SK-N-SH (cell line): ENCODE measurements at regions not wholly inside any gene's neighbourhood (a gene's known extent, or its start where the extent isn't known, plus 50 kb on each side); places are given as distances from the start of the nearest gene placed in this dataset.
"Not testable (repeated sequence)": the region's sequence is repeated elsewhere in the genome, so short reads cannot be mapped to it uniquely, and the experiment has no call there.

Source experiments
- CTCF ChIA-PET: fragments of 300-600, 350-600 bp; formaldehyde crosslinking; extraction: SDS; loops from one replicate; lab custom pipeline; 2021; lab: Yijun Ruan, JAX
- POLR2A ChIA-PET: fragments of 350-600 bp; sonication (Branson Sonifier 250); formaldehyde crosslinking; extraction: SDS; loops from one replicate; lab custom pipeline; 2020; ENCODE audit warnings: antibody characterized with exemption, inconsistent platforms; lab: Yijun Ruan, JAX
- DNase-seq: peaks from one replicate; pipeline ENCODE4 v3.0.0; 2012
- H2AFZ ChIP-seq: fragments of 200-600 bp; sonication (generic); 2 replicates; pipeline ENCODE4 v1.8.1; 2016; ENCODE audit warnings: antibody characterized with exemption, mild to moderate bottlenecking, low read depth
- H3F3A ChIP-seq: fragments of 200-600 bp; sonication (generic); replicated peaks from 2 replicates; pipeline ENCODE3; 2016; ENCODE audit warnings: antibody characterized with exemption, mild to moderate bottlenecking; ENCODE audit not compliant: insufficient read depth
- H3K27ac ChIP-seq, 2 experiments: fragments of 200-500 bp in 1 of 2; fragments of 200-600 bp in 1 of 2; sonication (Bioruptor generic) in 1 of 2; sonication (generic), shearing (Covaris generic) in 1 of 2; 2 replicates each; pipeline versions ENCODE4 v1.5.1 to v1.6.1; 2014 to 2016; ENCODE audit warnings: low read depth in 2 of 2, inconsistent platforms in 1 of 2, low read length in 1 of 2, mild to moderate bottlenecking in 1 of 2, mixed read lengths in 1 of 2
- H3K27me3 ChIP-seq: fragments of 200-600 bp; sonication (generic), shearing (Covaris generic); 2 replicates; pipeline ENCODE4 v1.6.1; 2016; ENCODE audit warnings: mixed run types; ENCODE audit not compliant: insufficient read depth
- H3K36me3 ChIP-seq, 2 experiments: fragments of 200-500 bp in 1 of 2; fragments of 200-600 bp in 1 of 2; sonication (Bioruptor generic) in 1 of 2; sonication (generic) in 1 of 2; replicated peaks in 1 of 2; 2 replicates each; pipeline versions ENCODE3 to v1.5.1; 2014 to 2016; ENCODE audit warnings: low read length in 1 of 2, mild to moderate bottlenecking in 1 of 2; ENCODE audit not compliant: insufficient read depth in 2 of 2, control insufficient read depth in 1 of 2
- H3K4me1 ChIP-seq, 2 experiments: fragments of 200-500 bp in 1 of 2; fragments of 200-600 bp in 1 of 2; sonication (Bioruptor generic) in 1 of 2; sonication (generic), shearing (Covaris generic) in 1 of 2; 2 replicates each; pipeline versions ENCODE4 v1.5.1 to v1.6.1; 2014 to 2016; ENCODE audit warnings: low read depth in 1 of 2, low read length in 1 of 2, mixed run types in 1 of 2; ENCODE audit not compliant: insufficient read depth in 2 of 2, control insufficient read depth in 1 of 2
- H3K4me2 ChIP-seq: fragments of 200-600 bp; sonication (generic), shearing (Covaris generic); 2 replicates; pipeline ENCODE4 v1.6.1; 2017; ENCODE audit warnings: mixed run types
- H3K4me3 ChIP-seq, 2 experiments: fragments of 200-500 bp in 1 of 2; fragments of 200-600 bp in 1 of 2; sonication (Bioruptor generic) in 1 of 2; sonication (generic), shearing (Covaris generic) in 1 of 2; 2 replicates each; pipeline versions ENCODE4 v1.5.1 to v1.8.1; 2014 to 2016; ENCODE audit warnings: low read depth in 2 of 2, inconsistent platforms in 1 of 2, low read length in 1 of 2, mild to moderate bottlenecking in 1 of 2, mixed read lengths in 1 of 2, moderate library complexity in 1 of 2
- H3K79me2 ChIP-seq: fragments of 200-600 bp; sonication (generic); 2 replicates; pipeline ENCODE4 v1.8.1; 2017; ENCODE audit warnings: mild to moderate bottlenecking; ENCODE audit not compliant: insufficient read depth
- H3K9ac ChIP-seq: fragments of 200-600 bp; sonication (generic); 2 replicates; pipeline ENCODE4 v1.6.1; 2017; ENCODE audit warnings: mixed run types
- H3K9me2 ChIP-seq: fragments of 200-600 bp; sonication (generic); 2 replicates; pipeline ENCODE4 v1.6.1; 2017; ENCODE audit warnings: mixed run types
- H3K9me3 ChIP-seq: fragments of 200-600 bp; sonication (generic); 2 replicates; pipeline ENCODE4 v1.6.1; 2017; ENCODE audit warnings: mixed run types, mild to moderate bottlenecking, moderate library complexity
- H4K20me1 ChIP-seq: fragments of 200-600 bp; sonication (generic); 2 replicates; pipeline ENCODE4 v1.6.1; 2017; ENCODE audit warnings: mild to moderate bottlenecking, mixed run types; ENCODE audit not compliant: insufficient read depth
- MXI1 ChIP-seq: IDR thresholded peaks from 2 replicates; pipeline ENCODE4 v1.6.1; 2012; ENCODE audit warnings: mild to moderate bottlenecking, low read depth, low read length, improper control_type of control experiment
- NFIC ChIP-seq: IDR thresholded peaks from 2 replicates; pipeline ENCODE4 v1.4.0; 2012; ENCODE audit warnings: borderline replicate concordance
- RXRA ChIP-seq: IDR thresholded peaks from 2 replicates; pipeline ENCODE4 v1.4.0; 2012; ENCODE audit warnings: low read depth, mild to moderate bottlenecking, borderline replicate concordance
- TAF1 ChIP-seq: IDR thresholded peaks from 2 replicates; pipeline ENCODE4 v1.6.1; 2012; ENCODE audit warnings: low read depth, mild to moderate bottlenecking, low read length, moderate library complexity, borderline replicate concordance
- TEAD4 ChIP-seq: IDR thresholded peaks from 2 replicates; pipeline ENCODE4 v1.4.0; 2012; ENCODE audit warnings: mild to moderate bottlenecking, borderline replicate concordance; ENCODE audit not compliant: insufficient read depth
- USF2 ChIP-seq: fragments of 150-350 bp; IDR thresholded peaks from 2 replicates; pipeline ENCODE4 v1.6.1; 2017; ENCODE audit warnings: antibody characterized with exemption, low read length, low read depth, borderline replicate concordance
- YY1 ChIP-seq: IDR thresholded peaks from 2 replicates; pipeline ENCODE4 v1.4.0; 2012; ENCODE audit warnings: low read depth, mild to moderate bottlenecking
- WGBS: methylation state at CpG from one replicate; pipeline ENCODE4 v1.1.6; 2017; ENCODE audit warnings: low lambda C conversion rate; 5-methylcytosine and 5-hydroxymethylcytosine counted together

- Histone ChIP-seq H3K27me3 (no peaks in the 10 kb centered on the region), H3F3A (peaks cover 3% of the 10 kb centered on the region), H3K36me3 (no peaks in the 10 kb centered on the region), H3K4me2 (no peak overlapping the region), H3K9me2 (no peaks in the 10 kb centered on the region), H3K79me2 (no peaks in the 10 kb centered on the region), H2AFZ (no peak overlapping the region), H3K4me3 (no peak overlapping the region), H3K9ac (no peak overlapping the region), H3K4me1 (no peaks in the 10 kb centered on the region), H3K27ac (no peak overlapping the region), H3K9me3 (no peaks in the 10 kb centered on the region), H4K20me1 (no peaks in the 10 kb centered on the region)
- WGBS = 27% methylated on average over 3 of the region's 3 CpGs
- POLR2A ChIA-PET = no interaction called here
- CTCF ChIA-PET = interaction anchor here (1.8 kb wide), 1 partner anchor 10 kb away, joined by 4 read pairs; no protein-coding TSS in a partner anchor
- no peak for TF ChIP-seq RXRA
- TF ChIP-seq YY1 = no peak
- TF ChIP-seq NFIC = no peak
- no peak for TF ChIP-seq MXI1
- TF ChIP-seq USF2 = no peak
- TF ChIP-seq TAF1 = no peak
- DNase-seq = no peak
Observed at GRCh38 chr7:68785036-68785435, 813.2 kb upstream of the AUTS2 start.

DNA sequence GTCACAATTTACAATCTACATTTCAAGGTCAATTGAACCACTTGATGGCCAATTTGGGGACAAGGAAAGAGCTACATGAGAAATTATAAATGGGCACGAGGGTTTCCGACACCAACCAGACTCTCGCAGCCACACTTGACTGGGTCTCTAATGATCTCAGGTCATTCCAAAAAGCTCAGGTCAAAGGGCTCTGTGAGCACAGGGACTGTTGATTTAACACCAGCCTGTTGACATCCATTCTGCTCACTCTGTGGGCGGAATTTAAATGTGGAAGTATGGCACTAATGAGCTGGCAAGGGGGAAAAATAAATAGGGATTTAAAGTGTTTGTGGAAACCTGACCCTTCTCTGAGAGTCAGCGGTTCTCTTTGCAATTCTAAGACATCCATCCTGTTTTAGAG lies 810.7 kb upstream of the AUTS2 start:
- Histone ChIP-seq H3K4me2 (no peak overlapping the region), H3K4me1 (no peaks in the 10 kb centered on the region), H3F3A (peaks cover 3% of the 10 kb centered on the region), H3K36me3 (no peaks in the 10 kb centered on the region), H3K9ac (no peak overlapping the region), H3K27me3 (no peaks in the 10 kb centered on the region), H3K4me3 (no peak overlapping the region), H3K79me2 (no peaks in the 10 kb centered on the region), H3K9me2 (no peaks in the 10 kb centered on the region), H3K9me3 (no peaks in the 10 kb centered on the region), H3K27ac (no peak overlapping the region), H2AFZ (no peak overlapping the region), H4K20me1 (no peaks in the 10 kb centered on the region)
- DNase-seq = no peak
- ChIA-PET CTCF (interaction anchor here (0.8 to 1.2 kb wide), 2 partner anchors 12 to 16 kb away, joined by 3 read pairs; no protein-coding TSS in a partner anchor), POLR2A (no interaction called here)
- TF ChIP-seq TEAD4 = no peak
- WGBS = 74% methylated on average over 5 of the region's 5 CpGs

DNA sequence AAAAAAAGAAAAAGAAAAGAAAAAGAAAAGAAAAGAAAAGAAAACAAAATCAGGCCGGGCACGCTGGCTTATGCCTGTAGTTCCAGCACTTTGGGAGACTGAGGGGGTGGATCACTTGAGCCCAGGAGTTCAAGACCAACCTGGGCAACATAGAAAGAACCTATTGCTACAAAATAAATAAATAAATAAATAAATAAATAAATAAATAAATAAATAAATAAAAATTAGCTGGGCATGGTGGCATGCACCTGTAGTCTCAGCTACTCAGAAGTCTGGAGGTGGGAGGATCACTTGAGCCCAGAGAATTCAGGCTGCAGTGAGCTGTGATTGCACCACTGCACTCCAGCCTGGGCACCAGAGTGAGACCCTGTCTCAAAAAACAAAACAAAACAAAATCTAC lies 809.7 kb upstream of the AUTS2 start:
- POLR2A ChIA-PET, H3K27ac ChIP-seq, H3K36me3 ChIP-seq, CTCF ChIA-PET, DNase-seq, H3K9me2 ChIP-seq, H3K9ac ChIP-seq, H3K27me3 ChIP-seq, H3F3A ChIP-seq, H3K79me2 ChIP-seq, H2AFZ ChIP-seq, H3K4me2 ChIP-seq, H4K20me1 ChIP-seq, H3K9me3 ChIP-seq, H3K4me1 ChIP-seq, H3K4me3 ChIP-seq: not testable (repeated sequence)
- 49% methylated on average over 2 of the region's 2 CpGs for WGBS
